ENCODE measurements at regions not wholly inside any gene's neighbourhood (a gene's known extent, or its start where the extent isn't known, plus 50 kb on each side); places are given as distances from the start of the nearest gene placed in this dataset.

GRCh38 chr11:20227631-20228030 lies 67.4 kb upstream of the DBX1 start:
- Mint-ChIP-seq H3K9me3 (peaks cover 10% of the 10 kb centered on the region), H3K27me3 (ENCODE audit: insufficient read depth) (peaks cover 36% of the 10 kb centered on the region), H3K4me1 (no peaks in the 10 kb centered on the region), H3K4me3 (no peak overlapping the region), H3K27ac (no peak overlapping the region), H3K36me3 (ENCODE audit: low read depth) (no peaks in the 10 kb centered on the region)
- Histone ChIP-seq H3K27ac (ENCODE audit: low read depth, low read length) (no peak overlapping the region), H3K9ac (ENCODE audit: extremely low read depth, low read length, poor library complexity, severe bottlenecking) (no peak overlapping the region), H3K4me3 (ENCODE audit: low read length) (no peak overlapping the region), H3K4me1 (ENCODE audit: control insufficient read depth, insufficient read depth, low read length) (no peaks in the 10 kb centered on the region), H3K36me3 (ENCODE audit: control insufficient read depth, insufficient read depth, low read length) (no peaks in the 10 kb centered on the region), H3K9me3 (ENCODE audit: control insufficient read depth, low read length) (peaks cover 4% of the 10 kb centered on the region), H3K27me3 (ENCODE audit: control insufficient read depth, insufficient read depth, low read length, poor library complexity, severe bottlenecking) (peaks cover 11% of the 10 kb centered on the region)
- DNase-seq: no peak
- TF ChIP-seq CTCF (conservative IDR thresholded peaks at IDR 0.05): no peak
- 85% methylated on average over 1 of the region's 1 CpG; no CpG with 5 or more reads in 1 of the 2 experiments for whole genome bisulfite sequencing, 2 experiments (ENCODE audit: insufficient coverage in 1 of 2, insufficient read length in 1 of 2)

- Histone ChIP-seq H3K27me3 (ENCODE audit: control insufficient read depth, insufficient read depth, low read length, poor library complexity, severe bottlenecking) (peaks cover 16% of the 10 kb centered on the region), H3K9me3 (ENCODE audit: control insufficient read depth, low read length) (peaks cover 4% of the 10 kb centered on the region), H3K4me1 (ENCODE audit: control insufficient read depth, insufficient read depth, low read length) (no peaks in the 10 kb centered on the region), H3K4me3 (ENCODE audit: low read length) (no peak overlapping the region), H3K9ac (ENCODE audit: extremely low read depth, low read length, poor library complexity, severe bottlenecking) (no peak overlapping the region), H3K36me3 (ENCODE audit: control insufficient read depth, insufficient read depth, low read length) (no peaks in the 10 kb centered on the region), H3K27ac (ENCODE audit: low read depth, low read length) (no peak overlapping the region)
- no peaks in the 10 kb centered on the region for H3K36me3 Mint-ChIP-seq (ENCODE audit: low read depth)
- no peak for DNase-seq
- H3K4me3 Mint-ChIP-seq: no peak overlapping the region
- H3K4me1 Mint-ChIP-seq: no peaks in the 10 kb centered on the region
- no peak overlapping the region for H3K27ac Mint-ChIP-seq
- H3K27me3 Mint-ChIP-seq (ENCODE audit: insufficient read depth): peaks cover 42% of the 10 kb centered on the region
- peaks cover 10% of the 10 kb centered on the region for H3K9me3 Mint-ChIP-seq
- TF ChIP-seq CTCF (conservative IDR thresholded peaks at IDR 0.05): no peak
Observed at GRCh38 chr11:20226933-20227332, 66.7 kb upstream of the DBX1 start.

- no peak for DNase-seq
- 70 to 82% methylated on average over 3 of the region's 3 CpGs for WGBS, 2 experiments (ENCODE audit: insufficient coverage in 1 of 2, insufficient read length in 1 of 2)
- Mint-ChIP-seq H3K9me3 (no peaks in the 10 kb centered on the region), H3K4me3 (no peak overlapping the region), H3K4me1 (no peaks in the 10 kb centered on the region), H3K27me3 (ENCODE audit: insufficient read depth) (peaks cover 38% of the 10 kb centered on the region), H3K36me3 (ENCODE audit: low read depth) (no peaks in the 10 kb centered on the region), H3K27ac (no peak overlapping the region)
- Histone ChIP-seq H3K4me3 (ENCODE audit: low read length) (no peak overlapping the region), H3K27me3 (ENCODE audit: control insufficient read depth, insufficient read depth, low read length, poor library complexity, severe bottlenecking) (peaks cover 32% of the 10 kb centered on the region), H3K36me3 (ENCODE audit: control insufficient read depth, insufficient read depth, low read length) (no peaks in the 10 kb centered on the region), H3K9ac (ENCODE audit: extremely low read depth, low read length, poor library complexity, severe bottlenecking) (no peak overlapping the region), H3K27ac (ENCODE audit: low read depth, low read length) (no peak overlapping the region), H3K4me1 (ENCODE audit: control insufficient read depth, insufficient read depth, low read length) (no peaks in the 10 kb centered on the region), H3K9me3 (ENCODE audit: control insufficient read depth, low read length) (no peaks in the 10 kb centered on the region)
- no peak for TF ChIP-seq CTCF (conservative IDR thresholded peaks at IDR 0.05)
Observed at GRCh38 chr11:20221566-20221965, 61.3 kb upstream of the DBX1 start.
